WERI-Rb-1 (cell line): ENCODE measurements at regions not wholly inside any gene's neighbourhood (a gene's known extent, or its start where the extent isn't known, plus 50 kb on each side); places are given as distances from the start of the nearest gene placed in this dataset.
A peak's percentile ranks its signal among the peaks of the same experiment; 100 is the strongest.

Experiments
- DNase-seq: peaks from one replicate; pipeline ENCODE4 v3.0.0-alpha.2; 2020
- H3K27ac ChIP-seq: fragments of 250-450 bp; sonication (Bioruptor Pico); 2 replicates; pipeline ENCODE4 v1.5.1; 2020; ENCODE audit warnings: mild to moderate bottlenecking, moderate library complexity
- H3K27me3 ChIP-seq: fragments of 250-450 bp; sonication (Bioruptor Pico); 2 replicates; pipeline ENCODE4 v1.5.1; 2021; ENCODE audit warnings: mild to moderate bottlenecking, low read depth, moderate library complexity; ENCODE audit not compliant: insufficient read depth, severe bottlenecking
- H3K36me3 ChIP-seq: fragments of 250-450 bp; sonication (Bioruptor Pico); 2 replicates; pipeline ENCODE4 v1.5.1; 2020; ENCODE audit warnings: mild to moderate bottlenecking, moderate library complexity
- H3K4me3 ChIP-seq: 2 replicates; pipeline ENCODE4 v1.5.1; 2011; ENCODE audit warnings: low read depth, mild to moderate bottlenecking, control low read depth, low read length
- H3K9me3 ChIP-seq: fragments of 250-450 bp; sonication (Bioruptor Pico); 2 replicates; pipeline ENCODE4 v1.5.1; 2021; ENCODE audit warnings: mild to moderate bottlenecking, moderate library complexity; ENCODE audit not compliant: severe bottlenecking
- CTCF ChIP-seq: IDR thresholded peaks from 2 replicates; pipeline ENCODE4 v1.5.1; 2011; ENCODE audit warnings: low read depth, mild to moderate bottlenecking, control low read depth, inconsistent platforms, low read length

GRCh38 chr2:175624211-175624761, 377.8 kb downstream of the LNPK start:
- Histone ChIP-seq H3K27me3 (peaks cover 60% of the 10 kb centered on the region), H3K9me3 (no peaks in the 10 kb centered on the region), H3K27ac (no peak overlapping the region), H3K36me3 (no peaks in the 10 kb centered on the region), H3K4me3 (no peak overlapping the region)
- no peak for DNase-seq
- no peak for TF ChIP-seq CTCF

- no peaks in the 10 kb centered on the region for H3K36me3 ChIP-seq
- peak; percentile 17; the same call in 1 of the 2 replicates for TF ChIP-seq CTCF
- no peak overlapping the region for H3K27ac ChIP-seq
Measured at GRCh38 chr2:175621821-175622220, 380.2 kb downstream of the LNPK start.

GRCh38 chr2:175620106-175620505, 382.0 kb downstream of the LNPK start:
- no peak overlapping the region for H3K27ac ChIP-seq
- TF ChIP-seq CTCF = no peak
- no peaks in the 10 kb centered on the region for H3K9me3 ChIP-seq

More at GRCh38 chr2:175621821-175622220, 380.2 kb downstream of the LNPK start:
- no peak for DNase-seq
- Histone ChIP-seq H3K4me3 (no peak overlapping the region), H3K27me3 (peaks cover 39% of the 10 kb centered on the region), H3K9me3 (no peaks in the 10 kb centered on the region)

GRCh38 chr2:175619179-175620045, 382.7 kb downstream of the LNPK start:
- no peaks in the 10 kb centered on the region for H3K9me3 ChIP-seq
- no peak for DNase-seq
- H3K27ac ChIP-seq = no peak overlapping the region
- H3K4me3 ChIP-seq = no peak overlapping the region
- H3K27me3 ChIP-seq = peaks cover 17% of the 10 kb centered on the region
- no peaks in the 10 kb centered on the region for H3K36me3 ChIP-seq
- no peak for TF ChIP-seq CTCF

More at GRCh38 chr2:175620106-175620505, 382.0 kb downstream of the LNPK start:
- Histone ChIP-seq H3K4me3 (no peak overlapping the region), H3K36me3 (no peaks in the 10 kb centered on the region), H3K27me3 (peaks cover 23% of the 10 kb centered on the region)
- no peak for DNase-seq

- H3K27me3 ChIP-seq = peaks cover 47% of the 10 kb centered on the region
- no peak overlapping the region for H3K27ac ChIP-seq
- no peak for DNase-seq
Measured at GRCh38 chr2:175612280-175612679, 389.8 kb downstream of the LNPK start.

More at GRCh38 chr2:175612280-175612679, 389.8 kb downstream of the LNPK start:
- Histone ChIP-seq H3K36me3 (no peaks in the 10 kb centered on the region), H3K4me3 (no peak overlapping the region), H3K9me3 (no peaks in the 10 kb centered on the region)
- no peak for TF ChIP-seq CTCF
